Testis (tissue), 2 donors: ENCODE measurements at regions not wholly inside any gene's neighbourhood (a gene's known extent, or its start where the extent isn't known, plus 50 kb on each side); places are given as distances from the start of the nearest gene placed in this dataset.

ENCODE experiments used
- CTCF ChIP-seq, 3 experiments: fragments of 450-650 bp in 2 of 3; fragments of 200-600 bp in 1 of 3; sonication (generic) in 1 of 3; IDR thresholded peaks; one replicate each; pipeline ENCODE4 v1.5.1; 2016 to 2019; ENCODE audit warnings: antibody characterized with exemption in 3 of 3, mild to moderate bottlenecking in 2 of 3, moderate library complexity in 1 of 3
- POLR2A ChIP-seq: fragments of 450-650 bp; IDR thresholded peaks from one replicate; pipeline ENCODE4 v1.6.1; 2017; ENCODE audit warnings: antibody characterized with exemption, mild to moderate bottlenecking, moderate library complexity

- TF ChIP-seq CTCF (IDR thresholded peaks at IDR 0.05) (no peak), POLR2A (no peak)
These were observed 137.5 kb downstream of the NRN1 start for GRCh38 chr6:5869261-5869660.
